NCI-H2196 treated with DMSO at 0.1 percent for 48 hours (cell line): ENCODE measurements at regions not wholly inside any gene's neighbourhood (a gene's known extent, or its start where the extent isn't known, plus 50 kb on each side); places are given as distances from the start of the nearest gene placed in this dataset.

Experiments
- DNase-seq: peaks from one replicate; lab custom pipeline; 2025; ENCODE audit not compliant: unreplicated experiment; lab: John Stamatoyannopoulos, UW

DNA sequence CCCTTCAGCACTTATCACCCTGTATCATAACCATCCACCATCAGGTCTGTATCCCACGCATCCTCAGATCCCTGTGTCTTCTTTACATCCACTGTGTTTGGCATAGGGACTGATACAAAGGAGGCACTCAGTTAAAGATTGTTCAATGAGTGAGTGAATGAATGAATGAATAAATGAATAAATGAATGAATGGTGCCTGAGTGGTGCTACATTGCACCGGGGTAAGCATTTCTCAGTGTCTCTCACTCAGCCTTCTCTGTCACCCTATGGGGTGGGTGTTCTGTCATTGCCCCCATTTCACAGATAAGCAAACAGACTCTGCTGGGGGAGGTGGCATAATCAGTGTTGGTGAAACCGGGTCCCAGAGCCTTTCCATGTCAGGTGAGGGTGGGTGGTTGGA, 56.6 kb upstream of the ID3 start:
- DNase-seq: no peak

DNA sequence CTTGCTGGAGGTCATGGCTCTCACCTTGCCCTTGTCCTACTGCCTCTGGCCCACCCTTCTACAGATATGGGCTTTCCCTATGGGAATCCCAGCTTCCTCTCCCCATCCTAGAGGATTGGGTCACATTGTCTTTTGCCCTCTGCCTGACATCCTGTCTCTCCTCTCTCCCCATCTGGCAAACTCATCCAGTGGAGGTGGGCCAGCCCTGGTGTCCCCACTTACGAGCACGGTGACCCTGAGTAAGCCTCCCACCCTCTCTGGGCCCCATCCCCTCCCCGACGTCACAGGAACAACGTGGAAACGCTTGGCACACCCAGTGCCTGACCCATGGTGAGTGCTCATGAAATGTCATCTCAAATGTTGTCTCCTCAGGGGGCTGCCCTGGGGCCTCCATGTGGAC, 56.1 kb upstream of the ID3 start:
- no peak for DNase-seq

DNA sequence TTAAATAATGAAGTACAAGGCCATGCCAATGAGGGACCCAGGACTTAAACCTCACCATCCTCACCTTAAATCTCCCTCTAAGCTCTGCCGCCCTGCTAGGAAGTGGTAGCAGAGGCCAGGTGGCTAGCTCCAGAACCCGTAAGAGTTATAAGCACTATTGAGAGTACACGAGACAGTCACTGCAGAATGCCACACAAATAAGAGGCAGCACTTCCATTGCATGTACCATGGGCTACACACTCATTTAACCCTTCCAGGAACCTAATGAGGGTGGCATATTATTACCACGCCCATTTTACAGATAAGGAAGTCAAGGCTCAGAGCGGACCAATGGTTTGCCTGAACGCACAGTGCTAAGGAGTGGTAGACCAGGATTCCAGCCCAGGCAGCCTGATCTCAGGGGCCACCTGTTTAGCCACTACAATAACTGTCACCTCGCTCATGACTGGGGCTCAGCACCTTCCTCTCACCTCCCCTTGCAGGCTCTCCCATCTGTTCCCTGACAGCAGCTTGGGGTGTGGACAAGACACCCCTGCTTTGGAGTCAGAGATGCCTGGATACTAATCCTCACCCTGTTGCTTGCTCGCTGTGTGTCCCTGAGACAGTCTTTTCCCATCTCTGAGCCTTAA, 54.8 kb upstream of the ID3 start:
- no peak for DNase-seq

DNA sequence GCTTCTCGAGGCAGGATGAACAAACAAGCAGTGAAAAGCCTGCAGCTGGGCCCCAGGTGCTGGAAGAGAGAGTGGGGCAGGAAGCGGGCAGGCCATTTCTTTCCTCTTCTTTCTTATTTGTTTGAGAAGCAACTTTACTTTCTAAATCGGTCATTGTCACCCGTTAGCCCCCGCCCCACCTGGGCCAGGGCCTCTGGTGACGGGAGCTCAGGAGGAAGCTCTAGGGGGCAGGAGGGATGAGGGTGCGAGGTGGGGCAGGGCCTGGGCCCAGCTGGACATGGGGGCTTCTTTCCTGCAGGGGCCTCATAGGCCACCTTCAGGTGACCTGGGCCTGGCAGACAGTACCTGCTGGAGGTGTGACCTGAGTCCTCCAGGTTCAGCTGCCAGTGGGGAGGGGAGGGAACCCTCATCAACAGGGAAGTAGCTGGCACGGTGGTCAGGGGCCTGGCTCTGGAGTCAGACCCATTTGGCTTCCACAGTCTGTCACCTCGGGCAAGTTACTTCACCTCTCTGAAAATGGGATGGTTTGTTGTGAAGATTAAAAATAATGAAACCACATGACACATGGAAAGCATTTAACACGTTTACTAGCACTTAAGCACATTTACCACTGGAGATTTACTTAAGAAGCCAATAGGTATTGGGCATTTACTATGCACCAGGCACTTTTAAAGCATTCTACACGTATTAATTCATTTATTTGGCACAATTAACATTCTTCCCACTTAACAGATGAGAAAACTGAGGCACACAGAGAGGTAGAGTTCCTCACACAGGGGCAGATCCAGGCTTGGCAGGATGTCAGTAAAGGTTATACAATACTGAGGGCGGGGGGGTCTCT, 54.1 kb upstream of the ID3 start:
- no peak for DNase-seq

DNA sequence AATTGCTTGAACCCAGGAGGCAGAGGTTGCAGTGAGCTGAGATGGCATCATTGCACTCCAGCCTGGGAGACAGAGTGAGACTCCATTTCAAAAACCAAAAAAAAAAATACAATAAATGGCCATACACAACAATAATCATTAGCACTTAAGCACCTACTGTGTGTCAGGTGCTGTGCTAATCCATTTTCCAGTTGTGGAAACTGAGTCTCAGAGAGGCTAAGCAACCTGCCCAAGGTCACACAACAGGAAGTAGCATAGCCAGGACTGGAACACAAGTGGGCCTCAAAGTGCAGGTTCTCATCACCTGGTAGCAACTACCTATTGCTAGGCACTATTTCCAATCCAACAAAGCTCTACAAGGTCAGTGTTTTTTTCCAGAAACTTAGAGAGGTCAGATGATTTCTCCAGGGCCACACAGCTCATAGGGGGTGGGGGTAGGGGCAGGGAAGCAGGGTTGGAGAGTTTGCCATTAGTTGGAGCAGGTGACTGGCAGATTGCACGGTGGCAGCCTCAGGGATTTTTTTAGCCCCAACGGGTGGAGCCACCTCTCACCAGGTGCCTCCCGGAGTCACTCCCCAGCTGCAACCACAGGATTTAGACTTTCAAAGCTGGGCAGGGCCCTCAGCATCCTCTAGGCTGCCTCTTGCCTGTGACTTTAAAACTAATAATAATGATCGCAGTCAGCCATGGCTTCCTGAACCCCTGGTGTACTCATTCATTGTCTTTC, 52.5 kb upstream of the ID3 start:
- no peak for DNase-seq

DNA sequence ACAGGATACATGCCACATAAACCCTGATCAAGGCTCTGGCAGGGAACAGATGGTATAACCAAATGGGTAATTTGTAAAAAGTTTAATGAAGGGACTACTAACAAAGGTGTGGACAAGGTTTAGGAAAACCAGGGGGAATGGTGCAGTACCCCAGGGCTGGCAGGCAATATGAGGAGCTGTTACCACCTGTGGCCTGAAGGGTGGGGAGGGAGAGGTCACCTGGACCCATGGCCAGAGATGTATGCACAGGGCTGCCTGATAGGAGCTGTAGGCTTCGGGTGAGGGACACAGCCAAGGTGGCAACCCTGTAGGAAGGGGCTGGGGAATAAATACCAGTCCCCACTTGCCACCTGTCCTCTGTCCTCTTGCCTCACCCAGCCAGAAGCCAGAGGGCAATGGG, 51.4 kb upstream of the ID3 start:
- DNase-seq: no peak

DNA sequence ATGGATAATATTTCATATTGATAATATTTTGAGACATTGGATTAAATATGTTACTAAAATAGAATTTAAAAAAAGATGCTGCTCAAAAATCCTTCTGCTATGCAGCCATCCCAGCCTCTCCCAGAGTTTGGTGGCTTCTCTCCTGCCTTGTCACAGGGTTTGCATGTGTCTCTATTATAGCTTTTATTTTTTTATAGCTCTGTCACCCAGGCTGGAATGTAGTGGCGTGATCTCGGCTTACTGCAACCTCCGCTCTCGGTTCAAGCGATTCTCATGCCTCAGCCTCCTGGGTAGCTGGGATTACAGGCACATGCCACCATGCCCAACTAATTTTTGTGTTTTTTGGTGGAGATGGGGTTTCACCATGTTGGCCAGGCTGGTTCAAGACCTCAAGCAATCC, 50.7 kb upstream of the ID3 start:
- DNase-seq: no peak
